Mesothelial cell of epicardium (in vitro differentiated cells): ENCODE measurements at regions not wholly inside any gene's neighbourhood (a gene's known extent, or its start where the extent isn't known, plus 50 kb on each side); places are given as distances from the start of the nearest gene placed in this dataset.

Source experiments
- DNase-seq, 2 experiments: peaks; one replicate each; pipeline ENCODE4 v3.0.0; 2021; ENCODE audit warnings: low spot score in 2 of 2; ENCODE audit not compliant: unreplicated experiment in 2 of 2
- H3K27ac Mint-ChIP-seq: 2 replicates; pipeline ENCODE4 v1.8.0; 2021; ENCODE audit warnings: mixed read lengths
- H3K27me3 Mint-ChIP-seq: 2 replicates; pipeline ENCODE4 v1.8.0; 2021; ENCODE audit warnings: low read depth, mixed read lengths
- H3K36me3 Mint-ChIP-seq: 2 replicates; pipeline ENCODE4 v1.8.0; 2021; ENCODE audit warnings: mixed read lengths
- H3K4me1 Mint-ChIP-seq: 2 replicates; pipeline ENCODE4 v1.8.0; 2021; ENCODE audit warnings: mixed read lengths
- H3K4me3 Mint-ChIP-seq: 2 replicates; pipeline ENCODE4 v1.8.0; 2021; ENCODE audit warnings: mild to moderate bottlenecking, moderate library complexity, mixed read lengths
- H3K9me3 Mint-ChIP-seq: 2 replicates; pipeline ENCODE4 v1.8.0; 2021; ENCODE audit warnings: mixed read lengths
- TF ChIP-seq, protein P1 (sequence below): fragments of 200-600 bp; sonication (generic); IDR thresholded peaks from one replicate; pipeline ENCODE4 v1.5.0; 2021; ENCODE audit warnings: antibody characterized with exemption; ENCODE audit not compliant: unreplicated experiment

DNA sequence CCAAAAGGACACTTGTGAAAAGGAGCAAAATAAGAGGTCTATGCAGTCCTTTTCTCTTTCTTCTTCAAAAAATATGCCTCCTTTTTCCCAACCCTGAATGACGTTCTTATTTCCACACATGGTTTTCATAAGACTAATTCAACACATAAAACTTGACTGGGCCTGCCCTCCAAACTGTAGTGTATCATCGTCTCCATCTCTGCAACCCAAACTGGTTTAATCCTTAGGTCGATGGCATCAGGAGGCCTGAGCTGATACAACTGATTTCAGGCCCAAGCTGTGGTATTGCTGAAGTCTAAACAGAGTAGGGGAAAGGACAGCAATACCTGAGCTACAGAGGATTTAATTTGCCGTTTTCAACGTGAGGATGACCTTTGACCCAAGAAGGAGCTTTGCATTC, 130.0 kb upstream of the MTNR1B start:
- Mint-ChIP-seq H3K27ac (no peak overlapping the region), H3K4me3 (no peak overlapping the region), H3K36me3 (no peaks in the 10 kb centered on the region), H3K4me1 (peaks cover 30% of the 10 kb centered on the region), H3K27me3 (no peaks in the 10 kb centered on the region), H3K9me3 (no peaks in the 10 kb centered on the region)
- no peak for DNase-seq
- TF ChIP-seq, protein P1, sequence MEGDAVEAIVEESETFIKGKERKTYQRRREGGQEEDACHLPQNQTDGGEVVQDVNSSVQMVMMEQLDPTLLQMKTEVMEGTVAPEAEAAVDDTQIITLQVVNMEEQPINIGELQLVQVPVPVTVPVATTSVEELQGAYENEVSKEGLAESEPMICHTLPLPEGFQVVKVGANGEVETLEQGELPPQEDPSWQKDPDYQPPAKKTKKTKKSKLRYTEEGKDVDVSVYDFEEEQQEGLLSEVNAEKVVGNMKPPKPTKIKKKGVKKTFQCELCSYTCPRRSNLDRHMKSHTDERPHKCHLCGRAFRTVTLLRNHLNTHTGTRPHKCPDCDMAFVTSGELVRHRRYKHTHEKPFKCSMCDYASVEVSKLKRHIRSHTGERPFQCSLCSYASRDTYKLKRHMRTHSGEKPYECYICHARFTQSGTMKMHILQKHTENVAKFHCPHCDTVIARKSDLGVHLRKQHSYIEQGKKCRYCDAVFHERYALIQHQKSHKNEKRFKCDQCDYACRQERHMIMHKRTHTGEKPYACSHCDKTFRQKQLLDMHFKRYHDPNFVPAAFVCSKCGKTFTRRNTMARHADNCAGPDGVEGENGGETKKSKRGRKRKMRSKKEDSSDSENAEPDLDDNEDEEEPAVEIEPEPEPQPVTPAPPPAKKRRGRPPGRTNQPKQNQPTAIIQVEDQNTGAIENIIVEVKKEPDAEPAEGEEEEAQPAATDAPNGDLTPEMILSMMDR, result no peak

- H3K36me3 Mint-ChIP-seq, result no peaks in the 10 kb centered on the region
- no peak overlapping the region for H3K4me3 Mint-ChIP-seq
- TF ChIP-seq, protein P1, result no peak
- DNase-seq, result no peak
- peaks cover 42% of the 10 kb centered on the region for H3K4me1 Mint-ChIP-seq
- no peaks in the 10 kb centered on the region for H3K9me3 Mint-ChIP-seq
- no peaks in the 10 kb centered on the region for H3K27me3 Mint-ChIP-seq
- H3K27ac Mint-ChIP-seq, result no peak overlapping the region
These were observed 127.7 kb upstream of the MTNR1B start for GRCh38 chr11:92841719-92842118.

GRCh38 chr11:92843455-92843854, 126.0 kb upstream of the MTNR1B start:
- Mint-ChIP-seq H3K27me3 (no peaks in the 10 kb centered on the region), H3K4me3 (no peak overlapping the region), H3K9me3 (no peaks in the 10 kb centered on the region), H3K4me1 (peaks cover 39% of the 10 kb centered on the region), H3K27ac (peak overlapping the region; percentile 73), H3K36me3 (no peaks in the 10 kb centered on the region)
- DNase-seq, result no peak
- TF ChIP-seq, protein P1, result no peak

GRCh38 chr11:92844197-92844596, 125.3 kb upstream of the MTNR1B start:
- Mint-ChIP-seq H3K36me3 (no peaks in the 10 kb centered on the region), H3K4me3 (no peak overlapping the region), H3K9me3 (no peaks in the 10 kb centered on the region), H3K27ac (no peak overlapping the region), H3K4me1 (peaks cover 32% of the 10 kb centered on the region), H3K27me3 (no peaks in the 10 kb centered on the region)
- TF ChIP-seq, protein P1, result no peak
- DNase-seq, result no peak

GRCh38 chr11:92845390-92845789, 124.1 kb upstream of the MTNR1B start:
- Mint-ChIP-seq H3K27me3 (no peaks in the 10 kb centered on the region), H3K9me3 (no peaks in the 10 kb centered on the region), H3K27ac (no peak overlapping the region), H3K4me1 (peaks cover 29% of the 10 kb centered on the region), H3K4me3 (no peak overlapping the region), H3K36me3 (no peaks in the 10 kb centered on the region)
- TF ChIP-seq, protein P1, result no peak
- DNase-seq, result no peak

GRCh38 chr11:92845805-92846204, 123.6 kb upstream of the MTNR1B start:
- Mint-ChIP-seq H3K36me3 (no peaks in the 10 kb centered on the region), H3K27me3 (no peaks in the 10 kb centered on the region), H3K4me1 (peaks cover 31% of the 10 kb centered on the region), H3K4me3 (no peak overlapping the region), H3K9me3 (no peaks in the 10 kb centered on the region), H3K27ac (no peak overlapping the region)
- DNase-seq, result no peak
- TF ChIP-seq, protein P1, result no peak
